ENCODE measurements at regions not wholly inside any gene's neighbourhood (a gene's known extent, or its start where the extent isn't known, plus 50 kb on each side); places are given as distances from the start of the nearest gene placed in this dataset.

- intact Hi-C loops (cut with DNase I, micrococcal nuclease), result no loop called here
- Histone ChIP-seq H3K4me3 (no peak overlapping the region), H3K36me3 (ENCODE audit: low read depth) (no peaks in the 10 kb centered on the region), H3K9me3 (no peaks in the 10 kb centered on the region), H3K4me1 (ENCODE audit: low read depth) (no peaks in the 10 kb centered on the region)
- TF ChIP-seq CTCF (IDR thresholded peaks at IDR 0.05), result no peak
- DNase-seq (no peak), ATAC-seq (no peak)
Observed at GRCh38 chr5:148950471-148950863, 112.4 kb downstream of the SH3TC2 start.

- H3K9me3 ChIP-seq, result no peaks in the 10 kb centered on the region
- H3K4me3 ChIP-seq, result no peak overlapping the region
- intact Hi-C loops (cut with DNase I, micrococcal nuclease), result no loop called here
- no peaks in the 10 kb centered on the region for H3K4me1 ChIP-seq (ENCODE audit: low read depth)
- no peak for DNase-seq
- no peaks in the 10 kb centered on the region for H3K36me3 ChIP-seq (ENCODE audit: low read depth)
- ATAC-seq, result no peak
- TF ChIP-seq CTCF (IDR thresholded peaks at IDR 0.05), result no peak
Observed at GRCh38 chr5:148950892-148951291, 112.0 kb downstream of the SH3TC2 start.

- no peaks in the 10 kb centered on the region for H3K9me3 ChIP-seq
- intact Hi-C loops (cut with DNase I, micrococcal nuclease), result no loop called here
- no peak for DNase-seq
Observed at GRCh38 chr5:148951612-148952011, 111.2 kb downstream of the SH3TC2 start.

GRCh38 chr5:148952097-148952867, 110.6 kb downstream of the SH3TC2 start:
- ATAC-seq (no peak), DNase-seq (no peak)
- Histone ChIP-seq H3K4me1 (ENCODE audit: low read depth) (no peaks in the 10 kb centered on the region), H3K4me3 (no peak overlapping the region), H3K9me3 (no peaks in the 10 kb centered on the region), H3K36me3 (ENCODE audit: low read depth) (no peaks in the 10 kb centered on the region)
- no peak for TF ChIP-seq CTCF (IDR thresholded peaks at IDR 0.05)
- intact Hi-C loops (cut with DNase I, micrococcal nuclease), result no loop called here

More at GRCh38 chr5:148951612-148952011, 111.2 kb downstream of the SH3TC2 start:
- Histone ChIP-seq H3K4me3 (no peak overlapping the region), H3K36me3 (ENCODE audit: low read depth) (no peaks in the 10 kb centered on the region), H3K4me1 (ENCODE audit: low read depth) (no peaks in the 10 kb centered on the region)
- ATAC-seq, result no peak
- no peak for TF ChIP-seq CTCF (IDR thresholded peaks at IDR 0.05)

GRCh38 chr5:148953711-148954110, 109.2 kb downstream of the SH3TC2 start:
- ATAC-seq, result no peak
- DNase-seq, result no peak
- H3K9me3 ChIP-seq, result no peaks in the 10 kb centered on the region

More at GRCh38 chr5:148953711-148954110, 109.2 kb downstream of the SH3TC2 start:
- H3K4me3 ChIP-seq, result no peak overlapping the region
- no peak for TF ChIP-seq CTCF (IDR thresholded peaks at IDR 0.05)
- intact Hi-C loops (cut with DNase I, micrococcal nuclease), result no loop called here
- H3K4me1 ChIP-seq (ENCODE audit: low read depth), result no peaks in the 10 kb centered on the region
- H3K36me3 ChIP-seq (ENCODE audit: low read depth), result no peaks in the 10 kb centered on the region
